GM12878 (cell line): ENCODE measurements at regions not wholly inside any gene's neighbourhood (a gene's known extent, or its start where the extent isn't known, plus 50 kb on each side); places are given as distances from the start of the nearest gene placed in this dataset.

Experiments
- ATAC-seq: fragments of 200-7000 bp; cut with Tn5 transposase; 3 replicates; pipeline ENCODE4 v1.9.1; 2020; ENCODE audit warnings: mild to moderate bottlenecking, moderate library complexity
- BruUV-seq: library from RNA; stranded (reverse); fragments of 400-500 nt; replicated peaks from 2 replicates; lab custom pipeline; 2021; lab: Mats Ljungman, UMichigan
- CTCF ChIA-PET: fragments of 300-600 bp; sonication (Branson Sonifier 250); formaldehyde crosslinking; extraction: SDS; loops from one replicate; lab custom pipeline; 2021; ENCODE audit warnings: inconsistent platforms; lab: Yijun Ruan, JAX
- POLR2A ChIA-PET: fragments of 350-600 bp; formaldehyde crosslinking; extraction: SDS; loops from one replicate; lab custom pipeline; 2021; ENCODE audit warnings: inconsistent platforms; lab: Charles Lee
- RAD21 ChIA-PET: fragments of 300-600 bp; sonication (Branson Sonifier 250); formaldehyde crosslinking; loops from one replicate; lab custom pipeline; 2023; ENCODE audit warnings: antibody characterized with exemption; ENCODE audit not compliant: unreplicated experiment; lab: Charles Lee
- SMC1A ChIA-PET: fragments of 300-600 bp; sonication (Branson Sonifier 250); formaldehyde crosslinking; loops from one replicate; lab custom pipeline; 2023; ENCODE audit not compliant: unreplicated experiment, uncharacterized antibody; lab: Charles Lee
- DNase-seq: peaks from one replicate; pipeline ENCODE4 v3.0.0-alpha.2; 2011; ENCODE audit warnings: low read depth, low spot score
- FAIRE-seq: peaks from 3 replicates; lab custom pipeline; 2011; peaks lifted over from hg19 to GRCh38; lab: Jason Lieb, UNC
- H2AFZ ChIP-seq: 2 replicates; pipeline ENCODE4 v1.6.0; 2011; ENCODE audit warnings: low read depth, low read length, control low read depth; ENCODE audit not compliant: control insufficient read depth
- H3K27ac ChIP-seq: 2 replicates; pipeline ENCODE4 v1.5.1; 2011; ENCODE audit warnings: control low read depth; ENCODE audit not compliant: control insufficient read depth, insufficient read depth
- H3K27me3 ChIP-seq, 2 experiments: replicated peaks in 1 of 2; 2 replicates each; pipeline versions ENCODE4 v1.6.0 to v1.6.1; 2011; ENCODE audit warnings: low read length in 1 of 2; ENCODE audit not compliant: control insufficient read depth in 2 of 2, insufficient read depth in 2 of 2
- H3K36me3 ChIP-seq, 2 experiments: 2 replicates each; pipeline ENCODE4 v1.5.1; 2011; ENCODE audit warnings: low read length in 1 of 2; ENCODE audit not compliant: control insufficient read depth in 2 of 2, insufficient read depth in 2 of 2
- H3K4me1 ChIP-seq: 2 replicates; pipeline ENCODE4 v1.6.1; 2011; ENCODE audit warnings: mild to moderate bottlenecking, low read length, moderate library complexity, mixed read lengths; ENCODE audit not compliant: control insufficient read depth, insufficient read depth
- H3K4me2 ChIP-seq: 2 replicates; pipeline ENCODE4 v1.6.0; 2011; ENCODE audit warnings: control low read depth; ENCODE audit not compliant: control insufficient read depth, insufficient read depth
- H3K4me3 ChIP-seq: fragments of 200-600 bp; sonication (generic); 2 replicates; pipeline ENCODE4 v1.5.1; 2016
- H3K79me2 ChIP-seq: 2 replicates; pipeline ENCODE4 v1.6.0; 2011; ENCODE audit warnings: low read length; ENCODE audit not compliant: control insufficient read depth, insufficient read depth
- H3K9ac ChIP-seq: 2 replicates; pipeline ENCODE4 v1.8.0; 2011; ENCODE audit warnings: low read length, control low read depth, mixed read lengths; ENCODE audit not compliant: control insufficient read depth, insufficient read depth
- H3K9me3 ChIP-seq: replicated peaks from 3 replicates; pipeline ENCODE4 v1.5.1; 2011; ENCODE audit warnings: mild to moderate bottlenecking, low read length; ENCODE audit not compliant: control insufficient read depth, insufficient read depth
- H4K20me1 ChIP-seq: 2 replicates; pipeline ENCODE4 v1.6.0; 2011; ENCODE audit not compliant: control insufficient read depth, insufficient read depth
- EZH2 ChIP-seq: IDR thresholded peaks from 2 replicates; pipeline ENCODE4 v1.6.1; 2012; ENCODE audit warnings: low read depth, mild to moderate bottlenecking, control low read depth, inconsistent platforms, low read length, borderline replicate concordance; ENCODE audit not compliant: control insufficient read depth
- IKZF2 ChIP-seq, 2 experiments: fragments of 450-650 bp; IDR thresholded peaks; 2 replicates each; pipeline ENCODE4 v1.6.1; 2017; ENCODE audit warnings: mild to moderate bottlenecking in 2 of 2, moderate library complexity in 2 of 2
- NBN ChIP-seq: fragments of 450-650 bp; IDR thresholded peaks from 2 replicates; pipeline ENCODE4 v1.6.1; 2016
- SP1 ChIP-seq: IDR thresholded peaks from one replicate; pipeline ENCODE4 v1.6.1; 2011; ENCODE audit warnings: low read depth, low read length
- SREBF2 ChIP-seq: IDR thresholded peaks from 2 replicates; pipeline ENCODE4 v1.6.1; 2012; ENCODE audit warnings: mild to moderate bottlenecking, low read length
- YBX1 ChIP-seq: fragments of 450-650 bp; IDR thresholded peaks from 2 replicates; pipeline ENCODE4 v1.6.1; 2016; ENCODE audit warnings: antibody characterized with exemption
- WGBS: methylation state at CpG from one replicate; pipeline ENCODE4 v1.1.6; 2016; ENCODE audit warnings: low lambda C conversion rate; ENCODE audit not compliant: insufficient replicate concordance, insufficient coverage; ENCODE audit errors: missing lambda C conversion rate; 5-methylcytosine and 5-hydroxymethylcytosine counted together
- in situ Hi-C: fragments of 300-500 bp; cut with MboI; formaldehyde crosslinking; loops from 9 replicates; pipeline ENCODE4 v1.14.3; 2018; ENCODE audit warnings: mixed read lengths
- intact Hi-C: fragments of 100-400 bp; cut with micrococcal nuclease; formaldehyde crosslinking; loops from one replicate; pipeline ENCODE4 v1.14.2; 2022; ENCODE audit not compliant: unreplicated experiment
- TF ChIP-seq, protein P1 (sequence below): fragments of 450-650 bp; IDR thresholded peaks from 2 replicates; pipeline ENCODE4 v1.6.1; 2017; ENCODE audit warnings: antibody characterized with exemption, mild to moderate bottlenecking, moderate library complexity
- TF ChIP-seq, protein P2 (sequence below): fragments of 450-650 bp; formaldehyde crosslinking; IDR thresholded peaks from 2 replicates; pipeline ENCODE4 v1.4.0; 2020; ENCODE audit warnings: mild to moderate bottlenecking, moderate library complexity
- TF ChIP-seq, protein P3 (sequence below): IDR thresholded peaks from 2 replicates; pipeline ENCODE4 v1.6.1; 2012; ENCODE audit warnings: improper control_type of control experiment, low read depth, low read length; ENCODE audit not compliant: insufficient replicate concordance
- TF ChIP-seq, protein P4 (sequence below): IDR thresholded peaks from 2 replicates; pipeline ENCODE4 v1.6.1; 2012; ENCODE audit warnings: low read depth, low read length, improper control_type of control experiment

DNA sequence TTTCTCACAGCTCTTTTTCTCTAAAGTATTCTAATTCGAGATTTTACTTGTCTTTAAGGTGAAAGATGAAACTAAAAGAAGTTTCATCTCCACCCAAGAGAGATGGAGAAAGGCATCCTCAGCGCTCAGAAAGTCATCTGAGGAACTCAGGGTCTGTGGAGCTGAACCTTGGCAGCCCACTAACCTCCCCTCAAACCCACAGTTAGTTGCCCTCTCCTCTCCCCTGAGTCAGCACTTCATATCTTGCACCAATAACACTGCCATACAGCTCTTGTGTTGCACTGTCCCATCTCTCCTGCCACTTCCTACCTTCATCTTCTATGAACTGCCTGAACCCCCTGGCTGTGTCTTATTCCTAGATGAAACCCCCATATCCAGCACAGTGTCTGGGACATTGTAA lies 184.8 kb downstream of the RAB28 start:
- TF ChIP-seq, protein P1, sequence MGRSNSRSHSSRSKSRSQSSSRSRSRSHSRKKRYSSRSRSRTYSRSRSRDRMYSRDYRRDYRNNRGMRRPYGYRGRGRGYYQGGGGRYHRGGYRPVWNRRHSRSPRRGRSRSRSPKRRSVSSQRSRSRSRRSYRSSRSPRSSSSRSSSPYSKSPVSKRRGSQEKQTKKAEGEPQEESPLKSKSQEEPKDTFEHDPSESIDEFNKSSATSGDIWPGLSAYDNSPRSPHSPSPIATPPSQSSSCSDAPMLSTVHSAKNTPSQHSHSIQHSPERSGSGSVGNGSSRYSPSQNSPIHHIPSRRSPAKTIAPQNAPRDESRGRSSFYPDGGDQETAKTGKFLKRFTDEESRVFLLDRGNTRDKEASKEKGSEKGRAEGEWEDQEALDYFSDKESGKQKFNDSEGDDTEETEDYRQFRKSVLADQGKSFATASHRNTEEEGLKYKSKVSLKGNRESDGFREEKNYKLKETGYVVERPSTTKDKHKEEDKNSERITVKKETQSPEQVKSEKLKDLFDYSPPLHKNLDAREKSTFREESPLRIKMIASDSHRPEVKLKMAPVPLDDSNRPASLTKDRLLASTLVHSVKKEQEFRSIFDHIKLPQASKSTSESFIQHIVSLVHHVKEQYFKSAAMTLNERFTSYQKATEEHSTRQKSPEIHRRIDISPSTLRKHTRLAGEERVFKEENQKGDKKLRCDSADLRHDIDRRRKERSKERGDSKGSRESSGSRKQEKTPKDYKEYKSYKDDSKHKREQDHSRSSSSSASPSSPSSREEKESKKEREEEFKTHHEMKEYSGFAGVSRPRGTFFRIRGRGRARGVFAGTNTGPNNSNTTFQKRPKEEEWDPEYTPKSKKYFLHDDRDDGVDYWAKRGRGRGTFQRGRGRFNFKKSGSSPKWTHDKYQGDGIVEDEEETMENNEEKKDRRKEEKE, result no peak
- TF ChIP-seq, protein P2, sequence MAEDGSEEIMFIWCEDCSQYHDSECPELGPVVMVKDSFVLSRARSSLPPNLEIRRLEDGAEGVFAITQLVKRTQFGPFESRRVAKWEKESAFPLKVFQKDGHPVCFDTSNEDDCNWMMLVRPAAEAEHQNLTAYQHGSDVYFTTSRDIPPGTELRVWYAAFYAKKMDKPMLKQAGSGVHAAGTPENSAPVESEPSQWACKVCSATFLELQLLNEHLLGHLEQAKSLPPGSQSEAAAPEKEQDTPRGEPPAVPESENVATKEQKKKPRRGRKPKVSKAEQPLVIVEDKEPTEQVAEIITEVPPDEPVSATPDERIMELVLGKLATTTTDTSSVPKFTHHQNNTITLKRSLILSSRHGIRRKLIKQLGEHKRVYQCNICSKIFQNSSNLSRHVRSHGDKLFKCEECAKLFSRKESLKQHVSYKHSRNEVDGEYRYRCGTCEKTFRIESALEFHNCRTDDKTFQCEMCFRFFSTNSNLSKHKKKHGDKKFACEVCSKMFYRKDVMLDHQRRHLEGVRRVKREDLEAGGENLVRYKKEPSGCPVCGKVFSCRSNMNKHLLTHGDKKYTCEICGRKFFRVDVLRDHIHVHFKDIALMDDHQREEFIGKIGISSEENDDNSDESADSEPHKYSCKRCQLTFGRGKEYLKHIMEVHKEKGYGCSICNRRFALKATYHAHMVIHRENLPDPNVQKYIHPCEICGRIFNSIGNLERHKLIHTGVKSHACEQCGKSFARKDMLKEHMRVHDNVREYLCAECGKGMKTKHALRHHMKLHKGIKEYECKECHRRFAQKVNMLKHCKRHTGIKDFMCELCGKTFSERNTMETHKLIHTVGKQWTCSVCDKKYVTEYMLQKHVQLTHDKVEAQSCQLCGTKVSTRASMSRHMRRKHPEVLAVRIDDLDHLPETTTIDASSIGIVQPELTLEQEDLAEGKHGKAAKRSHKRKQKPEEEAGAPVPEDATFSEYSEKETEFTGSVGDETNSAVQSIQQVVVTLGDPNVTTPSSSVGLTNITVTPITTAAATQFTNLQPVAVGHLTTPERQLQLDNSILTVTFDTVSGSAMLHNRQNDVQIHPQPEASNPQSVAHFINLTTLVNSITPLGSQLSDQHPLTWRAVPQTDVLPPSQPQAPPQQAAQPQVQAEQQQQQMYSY, result no peak
- TF ChIP-seq IKZF2 (IDR thresholded peaks at IDR 0.05) (no peak), YBX1 (no peak), EZH2 (no peak), NBN (no peak), SREBF2 (no peak), SP1 (no peak)
- TF ChIP-seq, protein P3, sequence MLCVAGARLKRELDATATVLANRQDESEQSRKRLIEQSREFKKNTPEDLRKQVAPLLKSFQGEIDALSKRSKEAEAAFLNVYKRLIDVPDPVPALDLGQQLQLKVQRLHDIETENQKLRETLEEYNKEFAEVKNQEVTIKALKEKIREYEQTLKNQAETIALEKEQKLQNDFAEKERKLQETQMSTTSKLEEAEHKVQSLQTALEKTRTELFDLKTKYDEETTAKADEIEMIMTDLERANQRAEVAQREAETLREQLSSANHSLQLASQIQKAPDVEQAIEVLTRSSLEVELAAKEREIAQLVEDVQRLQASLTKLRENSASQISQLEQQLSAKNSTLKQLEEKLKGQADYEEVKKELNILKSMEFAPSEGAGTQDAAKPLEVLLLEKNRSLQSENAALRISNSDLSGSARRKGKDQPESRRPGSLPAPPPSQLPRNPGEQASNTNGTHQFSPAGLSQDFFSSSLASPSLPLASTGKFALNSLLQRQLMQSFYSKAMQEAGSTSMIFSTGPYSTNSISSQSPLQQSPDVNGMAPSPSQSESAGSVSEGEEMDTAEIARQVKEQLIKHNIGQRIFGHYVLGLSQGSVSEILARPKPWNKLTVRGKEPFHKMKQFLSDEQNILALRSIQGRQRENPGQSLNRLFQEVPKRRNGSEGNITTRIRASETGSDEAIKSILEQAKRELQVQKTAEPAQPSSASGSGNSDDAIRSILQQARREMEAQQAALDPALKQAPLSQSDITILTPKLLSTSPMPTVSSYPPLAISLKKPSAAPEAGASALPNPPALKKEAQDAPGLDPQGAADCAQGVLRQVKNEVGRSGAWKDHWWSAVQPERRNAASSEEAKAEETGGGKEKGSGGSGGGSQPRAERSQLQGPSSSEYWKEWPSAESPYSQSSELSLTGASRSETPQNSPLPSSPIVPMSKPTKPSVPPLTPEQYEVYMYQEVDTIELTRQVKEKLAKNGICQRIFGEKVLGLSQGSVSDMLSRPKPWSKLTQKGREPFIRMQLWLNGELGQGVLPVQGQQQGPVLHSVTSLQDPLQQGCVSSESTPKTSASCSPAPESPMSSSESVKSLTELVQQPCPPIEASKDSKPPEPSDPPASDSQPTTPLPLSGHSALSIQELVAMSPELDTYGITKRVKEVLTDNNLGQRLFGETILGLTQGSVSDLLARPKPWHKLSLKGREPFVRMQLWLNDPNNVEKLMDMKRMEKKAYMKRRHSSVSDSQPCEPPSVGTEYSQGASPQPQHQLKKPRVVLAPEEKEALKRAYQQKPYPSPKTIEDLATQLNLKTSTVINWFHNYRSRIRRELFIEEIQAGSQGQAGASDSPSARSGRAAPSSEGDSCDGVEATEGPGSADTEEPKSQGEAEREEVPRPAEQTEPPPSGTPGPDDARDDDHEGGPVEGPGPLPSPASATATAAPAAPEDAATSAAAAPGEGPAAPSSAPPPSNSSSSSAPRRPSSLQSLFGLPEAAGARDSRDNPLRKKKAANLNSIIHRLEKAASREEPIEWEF, result no peak
- TF ChIP-seq, protein P4, sequence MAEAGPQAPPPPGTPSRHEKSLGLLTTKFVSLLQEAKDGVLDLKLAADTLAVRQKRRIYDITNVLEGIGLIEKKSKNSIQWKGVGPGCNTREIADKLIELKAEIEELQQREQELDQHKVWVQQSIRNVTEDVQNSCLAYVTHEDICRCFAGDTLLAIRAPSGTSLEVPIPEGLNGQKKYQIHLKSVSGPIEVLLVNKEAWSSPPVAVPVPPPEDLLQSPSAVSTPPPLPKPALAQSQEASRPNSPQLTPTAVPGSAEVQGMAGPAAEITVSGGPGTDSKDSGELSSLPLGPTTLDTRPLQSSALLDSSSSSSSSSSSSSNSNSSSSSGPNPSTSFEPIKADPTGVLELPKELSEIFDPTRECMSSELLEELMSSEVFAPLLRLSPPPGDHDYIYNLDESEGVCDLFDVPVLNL, result no peak
- CTCF ChIA-PET, result no interaction called here
- no peak for FAIRE-seq

More for the DNA sequence above, 184.8 kb downstream of the RAB28 start:
- Histone ChIP-seq H3K27me3 (no peaks in the 10 kb centered on the region), H3K9me3 (no peaks in the 10 kb centered on the region; the same call in 2 of the 3 replicates), H3K79me2 (no peaks in the 10 kb centered on the region), H3K9ac (no peak overlapping the region), H4K20me1 (no peaks in the 10 kb centered on the region), H3K4me2 (no peak overlapping the region), H2AFZ (no peak overlapping the region), H3K36me3 (no peaks in the 10 kb centered on the region), H3K27ac (no peak overlapping the region), H3K4me1 (no peaks in the 10 kb centered on the region), H3K4me3 (no peak overlapping the region)
- SMC1A ChIA-PET, result no interaction called here
- ATAC-seq (no peak), DNase-seq (no peak)
- WGBS, result 42% methylated on average over 2 of the region's 2 CpGs
- in situ Hi-C loops, result no loop called here
- intact Hi-C loops, result no loop called here
- no TSS peak for BruUV-seq
- POLR2A ChIA-PET, result no interaction called here
- RAD21 ChIA-PET, result no interaction called here
